Eye (tissue), 1 donor: ENCODE measurements at regions not wholly inside any gene's neighbourhood (a gene's known extent, or its start where the extent isn't known, plus 50 kb on each side); places are given as distances from the start of the nearest gene placed in this dataset.
"Not testable (repeated sequence)": the region's sequence is repeated elsewhere in the genome, so short reads cannot be mapped to it uniquely, and the experiment has no call there.

Experiments
- DNase-seq: peaks from one replicate; pipeline ENCODE4 v3.0.0-alpha.2; 2015

DNA sequence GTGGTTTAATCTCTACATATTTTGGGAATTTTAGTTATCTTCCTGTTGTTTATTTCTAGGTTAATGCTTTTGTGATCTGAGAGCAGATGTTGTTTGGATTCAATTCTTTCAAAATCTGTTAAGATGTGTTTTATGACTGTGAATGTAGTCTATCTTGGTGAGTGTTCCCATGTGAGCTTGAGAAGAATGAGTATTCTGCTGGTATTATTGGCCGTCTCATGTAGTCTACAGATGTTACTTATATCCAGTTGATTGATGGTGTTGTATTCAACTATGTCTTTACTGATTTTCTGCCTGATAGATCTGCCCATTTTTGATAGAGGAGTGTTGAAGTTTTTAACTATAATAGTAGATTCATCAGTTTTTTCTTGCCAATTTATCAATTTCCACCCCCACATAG, 141.4 kb upstream of the FOXP2 start:
- DNase-seq, result no peak

DNA sequence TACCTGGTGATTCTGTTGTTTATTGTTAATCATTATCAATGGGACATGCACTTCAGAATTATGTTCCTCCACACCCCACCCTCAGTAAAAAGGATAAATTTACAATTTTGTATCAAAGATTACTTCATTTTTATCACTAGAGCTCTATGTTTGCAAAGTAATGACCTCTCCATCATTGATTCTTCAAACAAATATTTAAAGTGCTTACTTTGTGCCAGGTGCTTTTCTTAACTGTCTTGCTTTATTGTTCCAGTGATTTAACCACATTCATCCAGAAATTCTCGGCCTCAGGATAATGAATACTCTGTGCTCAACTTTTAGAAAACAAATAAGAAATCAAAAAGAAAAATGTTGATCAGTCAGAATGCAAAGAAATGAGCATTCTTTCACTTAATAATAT, 144.9 kb upstream of the FOXP2 start:
- no peak for DNase-seq

DNA sequence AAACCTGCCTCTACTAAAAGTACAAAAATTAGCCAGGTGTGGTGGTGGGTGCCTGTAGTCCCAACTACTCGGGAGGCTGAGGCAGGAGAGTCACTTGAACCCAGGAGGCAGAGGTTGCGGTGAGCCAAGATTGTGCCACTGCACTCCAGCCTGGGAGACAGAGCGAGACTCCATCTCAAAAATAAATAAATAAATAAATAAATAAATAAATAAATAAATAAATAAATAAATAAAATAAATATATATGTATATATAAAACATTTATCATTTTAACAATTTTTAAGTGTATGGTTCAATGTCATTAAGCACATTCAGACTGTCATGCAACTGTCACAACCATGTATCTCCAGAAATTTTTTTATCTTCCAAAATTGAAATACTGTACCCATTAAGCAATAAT, 147.1 kb upstream of the FOXP2 start:
- not testable (repeated sequence) for DNase-seq

DNA sequence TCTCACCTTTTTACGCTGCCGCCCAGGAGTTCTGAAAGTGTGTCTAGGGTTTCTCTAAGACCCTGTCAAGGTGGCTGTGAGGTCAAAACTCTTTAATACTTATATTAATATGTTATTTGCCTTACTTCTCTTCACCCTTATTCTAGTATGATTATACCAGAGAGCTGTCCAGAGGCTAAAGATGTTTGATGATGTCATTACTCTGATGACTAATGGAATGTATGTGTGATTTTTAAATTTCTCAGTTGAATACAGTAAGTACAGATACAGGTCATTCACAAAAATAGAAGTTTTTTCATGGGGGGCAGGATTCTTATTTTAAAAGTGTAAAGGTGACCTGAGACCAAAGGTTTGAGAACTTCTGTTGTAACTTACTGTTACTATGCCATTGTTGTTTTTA, 150.6 kb upstream of the FOXP2 start:
- DNase-seq, result no peak

DNA sequence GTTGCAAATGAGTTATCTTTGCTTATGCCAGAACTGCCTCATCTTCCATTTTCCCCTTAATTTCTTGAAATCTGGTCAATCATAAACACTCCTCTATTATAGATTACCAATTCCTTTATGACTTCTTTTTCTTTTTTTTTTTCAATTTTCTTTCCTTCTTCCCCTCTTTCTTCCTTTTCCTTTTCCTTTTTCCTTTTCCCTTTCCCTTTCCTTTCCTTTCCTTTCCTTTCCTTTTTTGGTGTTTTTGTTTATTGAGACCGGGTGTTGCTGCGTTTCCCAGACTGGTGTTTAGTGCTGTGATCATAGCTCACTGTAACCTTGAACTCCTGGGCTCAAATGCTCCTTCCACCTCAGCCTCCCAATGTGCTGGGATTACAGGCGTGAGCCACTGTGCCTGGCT, 151.4 kb upstream of the FOXP2 start:
- DNase-seq, result no peak

DNA sequence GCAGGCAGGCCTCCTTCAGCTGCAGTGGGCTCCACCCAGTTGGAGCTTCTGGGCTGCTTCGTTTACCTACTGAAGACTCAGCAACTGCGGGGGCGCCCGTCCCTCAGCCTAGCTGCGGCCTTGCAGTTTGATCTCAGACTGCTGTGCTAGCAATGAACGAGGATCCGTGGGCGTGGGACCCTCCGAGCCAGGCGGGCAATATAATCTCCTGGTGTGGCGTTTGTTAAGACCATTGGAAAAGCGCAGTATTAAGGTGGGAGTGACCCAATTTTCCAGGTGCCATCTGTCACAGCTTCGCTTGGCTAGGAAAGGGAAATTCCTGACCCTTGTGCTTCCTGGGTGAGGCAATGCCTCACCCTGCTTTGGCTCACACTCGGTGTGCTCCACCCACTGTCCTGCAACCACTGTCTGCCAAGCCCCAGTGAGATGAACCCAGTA, 159.2 kb upstream of the FOXP2 start:
- DNase-seq, result no peak

DNA sequence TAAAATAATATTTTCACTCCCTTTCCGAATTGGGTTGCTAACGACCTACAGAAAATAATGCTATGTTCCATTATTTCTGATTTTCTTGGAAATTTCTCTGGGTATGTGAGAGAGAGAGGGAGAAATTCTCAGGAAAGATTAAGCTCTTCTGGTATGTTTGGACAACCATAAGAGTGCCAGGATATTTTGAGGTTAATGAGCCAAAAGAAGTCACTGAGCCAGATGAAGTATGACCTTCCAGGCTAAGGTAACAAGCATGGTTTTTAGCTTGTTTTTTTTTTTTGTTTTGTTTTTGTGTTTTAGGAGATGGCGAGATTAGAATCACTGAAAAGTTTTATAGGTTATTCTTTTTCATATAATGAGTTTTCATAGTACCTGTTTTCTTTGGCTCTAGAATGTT, 171.0 kb upstream of the FOXP2 start:
- DNase-seq, result peak; percentile 15

DNA sequence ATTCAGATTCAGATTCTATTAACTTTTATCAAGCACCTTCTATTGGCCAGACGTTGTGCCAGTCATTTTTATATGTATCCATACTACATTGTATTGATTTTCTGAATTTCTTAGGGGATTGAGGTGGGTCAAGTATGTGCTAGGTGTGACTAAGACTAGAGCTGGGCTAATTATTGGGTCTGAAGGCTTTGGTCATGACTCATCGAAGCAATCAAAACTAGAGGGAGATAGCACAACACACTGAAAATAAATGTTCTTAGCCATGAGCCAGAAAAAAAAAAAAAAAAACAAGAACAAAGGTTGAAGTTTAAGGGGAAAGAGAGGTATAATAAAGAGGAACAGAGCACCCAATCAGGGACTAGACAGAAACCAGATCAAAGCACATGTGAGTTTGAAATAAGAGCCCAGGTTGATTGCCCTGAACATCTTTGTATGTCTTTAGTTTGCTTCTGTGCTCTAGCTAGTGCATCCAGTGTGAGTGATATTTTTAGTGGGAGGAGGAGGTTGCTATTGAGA, 171.6 kb upstream of the FOXP2 start:
- DNase-seq, result no peak

DNA sequence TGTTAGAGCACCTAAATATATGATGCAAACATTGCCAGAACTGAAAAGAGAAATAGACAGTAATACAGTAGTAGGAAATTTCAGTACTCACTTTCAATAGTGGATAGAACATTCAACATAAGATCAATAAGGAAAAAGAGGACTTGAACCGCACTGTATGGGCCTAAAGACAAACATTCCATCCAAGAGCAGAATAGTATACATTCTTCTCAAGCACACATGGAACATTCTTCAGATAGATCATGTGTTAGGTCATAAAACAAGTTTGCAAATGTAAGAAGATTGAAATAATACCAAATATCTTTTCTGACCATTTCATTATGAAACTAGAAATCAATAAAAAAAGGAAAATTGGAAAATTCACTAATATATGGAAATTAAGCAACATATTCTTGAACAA, 185.4 kb upstream of the FOXP2 start:
- DNase-seq, result no peak

DNA sequence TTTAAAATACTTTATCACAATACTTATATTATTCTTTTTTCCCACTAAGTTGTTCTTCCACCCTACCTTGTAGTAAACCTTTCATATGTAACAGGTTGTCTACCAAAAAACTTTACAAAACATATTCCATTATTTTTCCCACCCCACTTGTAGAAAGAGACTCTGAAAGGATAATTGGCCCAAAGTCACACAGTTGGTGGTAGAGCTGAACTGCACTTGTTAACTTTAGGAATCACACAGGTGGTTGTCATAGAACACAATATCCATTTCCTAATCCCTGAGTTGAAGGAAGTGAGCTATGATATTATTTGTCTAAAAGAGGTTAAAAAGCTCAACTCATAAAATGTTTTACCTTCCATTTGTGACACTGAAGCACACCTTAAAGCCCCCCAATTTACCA, 188.8 kb upstream of the FOXP2 start:
- no peak for DNase-seq

DNA sequence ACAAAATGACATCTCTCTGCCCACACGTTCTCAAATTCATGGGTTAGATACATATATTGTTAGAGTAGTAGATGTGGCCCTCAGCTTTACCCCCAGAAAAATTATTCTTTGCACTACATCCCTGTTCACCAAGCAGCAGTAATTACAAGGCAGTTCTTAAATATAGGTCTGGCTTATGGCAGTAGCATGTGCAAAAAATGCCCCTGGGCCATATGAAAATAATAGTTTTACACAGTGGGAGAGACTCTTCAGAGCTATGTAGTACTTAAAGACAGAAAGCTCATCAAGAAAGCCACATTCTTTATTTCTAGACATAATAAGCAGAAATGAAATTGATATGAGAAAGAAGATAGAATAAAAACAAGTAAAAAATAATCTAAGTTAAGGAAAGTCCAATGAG, 196.3 kb upstream of the FOXP2 start:
- no peak for DNase-seq

DNA sequence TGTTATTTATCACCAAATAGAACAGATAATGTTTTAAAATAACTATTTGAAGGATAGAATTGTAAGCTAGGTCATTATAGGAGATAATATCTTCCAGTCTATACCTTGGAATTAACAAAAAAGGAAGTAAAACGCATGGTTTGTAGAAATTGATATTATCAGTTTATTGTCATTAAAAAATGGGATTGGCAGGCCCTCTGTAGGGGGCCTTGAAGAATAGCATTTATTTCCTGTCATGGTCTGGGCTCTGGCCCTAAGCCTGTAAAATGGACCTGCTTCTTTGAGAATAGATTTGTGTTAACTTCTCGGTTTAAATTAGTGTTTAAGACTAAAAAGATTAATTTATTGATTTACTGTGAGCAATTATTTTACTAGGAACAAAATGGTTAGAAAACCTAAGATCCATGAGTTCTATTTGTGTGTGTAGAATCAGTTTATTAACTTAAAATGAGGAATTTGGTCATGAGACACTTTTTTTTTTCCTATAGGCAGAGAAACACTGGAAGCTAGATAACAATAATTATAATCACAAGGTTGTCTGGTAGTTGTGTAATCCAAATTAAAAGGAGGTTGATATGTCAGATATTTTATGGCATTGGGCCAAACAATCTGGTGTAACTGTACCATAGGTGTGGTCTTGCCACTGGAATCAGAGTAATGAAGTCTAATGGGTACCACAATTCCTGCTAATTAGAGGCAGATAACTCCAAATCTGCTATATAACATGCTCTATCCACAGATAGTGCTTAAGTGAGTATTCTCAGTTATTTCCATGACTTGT, 197.4 kb upstream of the FOXP2 start:
- DNase-seq, result no peak

DNA sequence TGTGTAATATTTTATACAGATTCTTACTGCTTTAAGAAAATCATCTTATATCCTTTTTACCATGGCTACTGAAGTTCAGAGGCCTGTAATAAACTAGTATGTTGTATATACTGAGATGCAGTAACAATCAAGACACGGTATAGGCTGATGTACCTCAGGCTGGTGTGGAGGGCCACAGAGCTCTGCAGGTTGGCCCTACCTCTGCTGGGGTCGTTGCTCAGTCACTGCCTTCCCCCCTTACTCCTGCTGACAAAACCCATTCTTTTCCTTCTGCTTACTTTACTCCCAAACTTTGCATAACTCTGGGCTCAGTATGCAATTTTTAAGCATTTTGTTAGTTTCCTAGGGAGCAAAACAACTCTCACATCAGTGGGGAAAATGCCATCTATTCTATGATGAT, 200.1 kb upstream of the FOXP2 start:
- DNase-seq, result no peak

DNA sequence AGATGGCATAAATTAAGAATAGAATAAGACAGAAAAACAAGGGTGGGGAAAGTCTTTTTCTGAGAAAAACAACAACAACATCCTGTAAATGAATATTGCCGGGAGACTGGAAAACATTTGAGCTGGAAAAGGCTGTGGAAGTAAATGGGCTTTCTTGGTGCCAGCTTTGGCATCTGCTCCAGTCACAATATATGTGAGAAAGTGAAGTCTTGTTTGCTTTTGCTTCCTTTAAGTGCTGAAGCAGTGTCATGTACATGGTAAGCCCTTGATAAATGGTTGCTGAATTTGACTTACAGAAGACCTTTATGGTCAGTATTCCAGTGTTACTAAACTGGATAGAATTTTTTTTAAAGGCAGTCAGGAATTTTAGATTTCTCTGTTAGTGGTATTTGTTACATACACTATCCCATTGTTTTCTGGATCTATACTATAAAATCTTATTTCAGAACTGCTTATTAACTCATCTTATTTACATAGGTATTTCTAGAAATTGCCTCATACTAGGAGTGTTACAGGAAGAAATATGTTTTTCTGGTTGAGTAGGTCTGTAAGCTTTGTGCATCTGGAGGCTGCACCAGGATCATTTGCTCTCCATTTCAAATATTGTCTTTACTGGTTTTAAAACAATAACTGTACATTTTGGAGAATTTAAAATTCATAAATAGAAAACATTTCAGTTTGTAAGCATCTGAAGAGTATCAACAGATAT, 201.7 kb upstream of the FOXP2 start:
- peak; percentile 10 for DNase-seq

DNA sequence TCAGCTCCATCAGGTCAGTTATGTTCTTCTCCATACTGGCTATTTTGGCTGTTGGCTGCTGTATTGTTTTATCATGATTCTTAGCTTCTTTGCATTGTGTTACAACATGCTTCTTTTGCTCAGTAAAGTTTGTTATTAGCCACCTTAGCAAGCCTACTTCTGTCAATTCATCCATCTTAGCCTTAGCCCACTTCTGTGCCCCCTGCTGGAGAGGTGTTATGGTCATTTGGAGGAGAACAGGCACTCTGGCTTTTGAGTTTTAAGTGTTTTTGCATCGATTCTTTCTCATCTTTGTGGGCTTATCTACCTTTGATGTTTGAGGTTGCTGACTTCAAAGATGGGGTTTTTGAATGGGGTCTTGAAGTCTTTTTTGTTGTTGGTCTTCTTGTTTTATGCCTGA, 204.6 kb upstream of the FOXP2 start:
- no peak for DNase-seq

DNA sequence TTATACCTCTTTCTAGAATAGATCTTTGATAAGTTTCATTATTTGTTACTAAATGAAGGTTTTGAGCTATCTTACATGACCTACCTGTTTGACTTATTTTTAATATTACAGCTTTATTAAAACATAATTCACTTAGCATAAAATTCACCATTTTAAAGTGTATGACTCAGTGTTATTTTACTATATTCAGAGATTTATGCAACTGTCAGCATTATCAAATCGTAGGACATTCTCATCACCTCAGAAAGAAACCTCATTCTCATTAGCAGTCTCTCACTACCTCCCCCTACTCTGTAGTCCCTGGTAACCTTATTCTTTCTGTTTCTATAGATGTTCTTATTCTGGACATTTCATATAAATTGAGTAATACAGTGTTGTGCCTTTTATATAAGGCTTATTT, 207.9 kb upstream of the FOXP2 start:
- DNase-seq, result no peak

DNA sequence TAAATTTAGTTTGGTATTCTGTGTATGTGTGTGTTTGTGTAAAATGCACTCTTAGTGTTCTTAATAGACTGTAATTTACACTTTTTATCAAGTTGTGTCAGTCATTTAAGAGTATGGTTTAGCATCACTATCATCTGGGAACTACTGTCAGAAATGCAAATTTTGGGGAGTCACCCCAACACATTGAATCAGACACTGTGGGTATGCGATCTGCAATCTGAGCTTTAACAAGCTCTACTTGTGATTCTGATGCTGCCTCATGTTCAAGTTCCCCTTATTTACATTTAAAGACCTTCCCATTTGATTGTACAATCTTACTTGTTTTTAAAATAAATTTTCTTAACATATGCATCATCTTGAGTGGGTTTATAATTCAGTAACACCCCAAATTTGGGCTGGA, 218.1 kb upstream of the FOXP2 start:
- DNase-seq, result no peak

DNA sequence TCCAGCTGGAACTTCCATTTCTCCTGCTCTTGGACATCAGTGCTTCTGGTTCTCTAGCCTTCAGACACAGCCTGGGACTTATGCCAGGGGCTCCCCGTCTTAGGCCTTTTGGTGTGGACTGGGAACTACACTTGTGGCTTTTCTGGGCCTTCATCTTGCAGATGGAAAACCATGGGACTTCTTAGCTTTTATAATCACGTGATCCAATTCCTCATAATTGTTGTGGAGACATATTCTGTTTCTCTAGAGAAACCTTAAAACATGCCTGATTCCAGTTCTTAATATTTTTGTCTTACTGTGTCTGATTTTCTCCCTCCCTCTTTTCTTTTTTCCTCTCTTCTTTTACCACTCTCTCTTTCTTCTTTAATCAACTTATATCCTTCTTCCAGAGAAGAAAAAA, 224.2 kb upstream of the FOXP2 start:
- DNase-seq, result no peak

DNA sequence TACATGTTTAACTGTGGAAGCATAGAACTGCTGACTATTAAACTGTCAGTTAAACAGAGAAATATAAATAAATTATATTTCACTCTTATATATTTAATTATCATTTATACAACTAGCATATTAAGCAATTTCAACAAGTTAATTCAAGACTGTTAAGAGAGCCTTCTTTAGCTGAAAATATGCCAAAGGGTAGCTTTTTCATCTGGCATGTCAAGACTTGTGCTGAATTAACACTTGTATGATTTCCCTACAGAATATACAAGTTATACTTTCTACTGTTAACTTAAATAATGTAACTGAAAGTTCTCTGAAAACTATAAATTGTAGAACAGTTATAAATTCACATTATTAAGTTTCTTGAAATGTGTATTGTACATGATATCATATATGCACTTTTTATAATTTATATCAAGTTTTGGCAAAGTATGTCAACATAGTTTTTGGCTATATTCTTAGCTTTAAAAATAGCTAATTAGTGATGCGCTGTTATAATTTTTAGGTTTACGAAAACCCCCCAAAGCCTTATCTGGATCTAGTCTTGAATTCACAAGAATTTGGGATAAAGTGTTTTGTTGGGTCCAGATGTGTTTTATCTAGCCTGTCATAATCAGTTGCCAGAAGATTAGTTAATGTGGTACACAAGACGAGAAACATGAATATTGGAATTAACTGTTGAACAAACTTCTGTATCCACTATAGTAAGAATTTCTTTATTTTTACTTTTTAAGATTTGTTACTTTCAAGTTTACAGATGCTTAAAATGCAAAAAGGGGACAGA, 231.1 kb upstream of the FOXP2 start:
- DNase-seq, result no peak

DNA sequence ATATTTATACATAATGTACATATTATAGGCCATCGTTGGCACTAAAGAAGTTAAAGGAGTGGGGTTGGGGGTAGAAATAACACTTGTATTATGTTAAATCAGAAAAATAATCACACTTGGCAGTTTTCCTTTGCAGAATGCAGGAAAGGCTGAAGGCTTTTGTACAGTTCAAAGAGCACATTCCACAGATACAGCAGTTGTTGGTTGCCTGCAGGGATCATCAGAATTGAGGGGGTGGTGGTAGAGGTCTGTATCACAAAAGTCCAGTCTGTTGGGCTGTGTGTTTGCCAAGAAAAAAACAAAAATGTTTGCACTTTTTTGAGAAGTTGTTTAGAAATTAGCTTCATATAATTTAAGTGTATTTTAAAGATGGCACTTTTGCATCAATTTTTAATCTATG, 231.8 kb upstream of the FOXP2 start:
- DNase-seq, result peak; percentile 34

DNA sequence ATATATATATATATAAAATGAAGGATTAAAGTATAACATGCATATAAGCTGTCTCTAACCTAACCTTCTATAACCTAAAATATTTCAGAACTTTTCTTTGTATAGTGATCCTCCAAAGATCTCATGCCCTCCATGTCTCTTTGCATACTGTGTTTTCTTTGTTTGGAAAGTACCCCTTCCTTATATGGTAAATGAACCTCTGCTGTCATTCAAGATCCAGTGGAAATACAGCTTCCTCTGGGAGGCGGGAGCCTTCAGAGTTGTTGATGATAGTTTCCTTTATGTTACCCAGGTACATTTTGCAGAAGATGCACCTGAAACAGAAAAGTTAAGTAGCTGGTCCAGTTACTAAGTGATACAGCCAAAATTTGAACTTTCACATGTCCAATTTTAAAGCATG, 233.3 kb upstream of the FOXP2 start:
- DNase-seq, result no peak

DNA sequence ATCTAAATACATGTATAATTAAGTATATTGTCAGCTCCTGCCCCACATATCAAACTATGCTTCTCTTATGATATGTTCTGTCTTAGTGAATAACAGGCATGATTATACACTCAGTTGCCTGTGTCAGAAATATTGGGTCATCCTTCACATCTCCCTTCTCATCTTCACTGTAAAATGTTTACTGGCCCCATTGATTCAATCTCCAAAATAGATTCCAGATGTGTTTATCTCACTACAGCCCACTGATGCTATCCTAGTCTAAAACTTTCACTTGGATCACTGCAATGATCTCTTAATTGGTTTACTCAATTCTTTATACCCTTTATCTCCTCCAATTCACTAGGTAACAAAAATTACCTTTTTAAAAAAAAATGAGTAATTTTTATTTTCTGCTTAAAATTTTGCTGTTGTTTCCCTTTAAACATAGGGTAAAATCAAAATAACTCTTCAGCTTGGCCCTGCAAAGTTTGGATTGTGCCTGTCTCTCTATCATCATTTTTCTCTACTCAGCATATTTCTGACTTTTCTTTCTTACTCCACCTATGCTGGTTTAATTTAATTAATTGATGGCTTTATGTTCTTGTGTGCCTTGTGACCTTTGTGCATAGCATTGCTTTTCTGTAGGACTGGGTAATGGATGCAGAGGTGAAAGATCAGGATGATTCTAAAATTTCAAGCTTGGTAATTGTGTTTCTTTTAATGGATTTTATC, 233.9 kb upstream of the FOXP2 start:
- no peak for DNase-seq

DNA sequence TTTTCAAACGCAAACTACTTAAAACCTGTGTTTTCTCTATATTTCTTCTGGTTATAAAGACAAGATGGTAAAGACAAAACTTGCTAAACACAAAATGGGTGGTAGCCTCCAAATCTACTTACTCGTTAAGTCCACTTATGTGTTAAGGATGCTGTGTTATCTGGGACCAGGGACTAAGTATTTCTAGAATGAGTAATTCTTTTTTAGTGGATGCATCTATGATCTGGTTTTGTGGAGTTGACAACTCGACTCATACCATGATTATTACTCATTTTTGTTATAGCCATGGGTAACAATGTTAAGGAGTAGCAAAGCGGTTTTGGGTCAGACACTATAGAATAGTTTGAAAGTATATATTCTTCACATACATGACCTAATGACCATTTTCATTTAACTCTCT, 239.5 kb upstream of the FOXP2 start:
- DNase-seq, result no peak
